ENCODE measurements at regions not wholly inside any gene's neighbourhood (a gene's known extent, or its start where the extent isn't known, plus 50 kb on each side); places are given as distances from the start of the nearest gene placed in this dataset.

GRCh38 chr1:73749996-73750395, 448.0 kb downstream of the LRRIQ3 start:
- H3K4me1 ChIP-seq (ENCODE audit: control insufficient read depth, insufficient read depth, low read length, unreplicated experiment) = no peaks in the 10 kb centered on the region
- no peaks in the 10 kb centered on the region for H3K36me3 ChIP-seq (ENCODE audit: insufficient read depth, low read length)
- H3K27ac ChIP-seq (ENCODE audit: low read depth, low read length) = no peak overlapping the region
- no peaks in the 10 kb centered on the region for H3K27me3 ChIP-seq (ENCODE audit: insufficient read depth, low read length)
- no peak overlapping the region for H2AFZ ChIP-seq (ENCODE audit: low read length, unreplicated experiment)
- no peaks in the 10 kb centered on the region for H3K79me2 ChIP-seq (ENCODE audit: control insufficient read depth, insufficient read depth, low read length, unreplicated experiment)
- no peak overlapping the region for H3K4me3 ChIP-seq (ENCODE audit: low read depth, low read length)

- Histone ChIP-seq H3K79me2 (ENCODE audit: control insufficient read depth, insufficient read depth, low read length, unreplicated experiment) (no peaks in the 10 kb centered on the region), H3K4me1 (ENCODE audit: control insufficient read depth, insufficient read depth, low read length, unreplicated experiment) (no peaks in the 10 kb centered on the region), H3K27me3 (ENCODE audit: insufficient read depth, low read length) (no peaks in the 10 kb centered on the region), H3K36me3 (ENCODE audit: insufficient read depth, low read length) (no peaks in the 10 kb centered on the region), H3K4me3 (ENCODE audit: low read depth, low read length) (no peak overlapping the region), H2AFZ (ENCODE audit: low read length, unreplicated experiment) (no peak overlapping the region), H3K27ac (ENCODE audit: low read depth, low read length) (no peak overlapping the region)
Measured at GRCh38 chr1:73744985-73745384, 453.0 kb downstream of the LRRIQ3 start.

- H3K27me3 ChIP-seq (ENCODE audit: insufficient read depth, low read length) = no peaks in the 10 kb centered on the region
- H3K36me3 ChIP-seq (ENCODE audit: insufficient read depth, low read length) = no peaks in the 10 kb centered on the region
- H3K4me1 ChIP-seq (ENCODE audit: control insufficient read depth, insufficient read depth, low read length, unreplicated experiment) = no peaks in the 10 kb centered on the region
- H3K79me2 ChIP-seq (ENCODE audit: control insufficient read depth, insufficient read depth, low read length, unreplicated experiment) = no peaks in the 10 kb centered on the region
- H3K4me3 ChIP-seq (ENCODE audit: low read depth, low read length) = no peak overlapping the region
- no peak overlapping the region for H3K27ac ChIP-seq (ENCODE audit: low read depth, low read length)
- H2AFZ ChIP-seq (ENCODE audit: low read length, unreplicated experiment) = no peak overlapping the region
Measured at GRCh38 chr1:73736125-73736524, 461.9 kb downstream of the LRRIQ3 start.

GRCh38 chr1:73727036-73727435, 470.9 kb downstream of the LRRIQ3 start:
- Histone ChIP-seq H3K27ac (ENCODE audit: low read depth, low read length) (no peak overlapping the region), H3K4me1 (ENCODE audit: control insufficient read depth, insufficient read depth, low read length, unreplicated experiment) (no peaks in the 10 kb centered on the region), H3K36me3 (ENCODE audit: insufficient read depth, low read length) (no peaks in the 10 kb centered on the region)

GRCh38 chr1:73722055-73722454, 475.9 kb downstream of the LRRIQ3 start:
- no peak overlapping the region for H2AFZ ChIP-seq (ENCODE audit: low read length, unreplicated experiment)
- no peaks in the 10 kb centered on the region for H3K27me3 ChIP-seq (ENCODE audit: insufficient read depth, low read length)
- H3K4me1 ChIP-seq (ENCODE audit: control insufficient read depth, insufficient read depth, low read length, unreplicated experiment) = no peaks in the 10 kb centered on the region
- no peaks in the 10 kb centered on the region for H3K36me3 ChIP-seq (ENCODE audit: insufficient read depth, low read length)
- no peak overlapping the region for H3K4me3 ChIP-seq (ENCODE audit: low read depth, low read length)
- no peaks in the 10 kb centered on the region for H3K79me2 ChIP-seq (ENCODE audit: control insufficient read depth, insufficient read depth, low read length, unreplicated experiment)
- no peak overlapping the region for H3K27ac ChIP-seq (ENCODE audit: low read depth, low read length)

More at GRCh38 chr1:73727036-73727435, 470.9 kb downstream of the LRRIQ3 start:
- H3K79me2 ChIP-seq (ENCODE audit: control insufficient read depth, insufficient read depth, low read length, unreplicated experiment) = no peaks in the 10 kb centered on the region
- H3K27me3 ChIP-seq (ENCODE audit: insufficient read depth, low read length) = no peaks in the 10 kb centered on the region
- no peak overlapping the region for H2AFZ ChIP-seq (ENCODE audit: low read length, unreplicated experiment)
- H3K4me3 ChIP-seq (ENCODE audit: low read depth, low read length) = no peak overlapping the region

- H3K27me3 ChIP-seq (ENCODE audit: insufficient read depth, low read length) = no peaks in the 10 kb centered on the region
- H3K27ac ChIP-seq (ENCODE audit: low read depth, low read length) = no peak overlapping the region
- H2AFZ ChIP-seq (ENCODE audit: low read length, unreplicated experiment) = no peak overlapping the region
- H3K4me3 ChIP-seq (ENCODE audit: low read depth, low read length) = no peak overlapping the region
- no peaks in the 10 kb centered on the region for H3K36me3 ChIP-seq (ENCODE audit: insufficient read depth, low read length)
- no peaks in the 10 kb centered on the region for H3K4me1 ChIP-seq (ENCODE audit: control insufficient read depth, insufficient read depth, low read length, unreplicated experiment)
- H3K79me2 ChIP-seq (ENCODE audit: control insufficient read depth, insufficient read depth, low read length, unreplicated experiment) = no peaks in the 10 kb centered on the region
Measured at GRCh38 chr1:73717976-73718375, 480.0 kb downstream of the LRRIQ3 start.

GRCh38 chr1:73711089-73711488, 486.9 kb downstream of the LRRIQ3 start:
- no peaks in the 10 kb centered on the region for H3K27me3 ChIP-seq (ENCODE audit: insufficient read depth, low read length)
- H3K36me3 ChIP-seq (ENCODE audit: insufficient read depth, low read length) = no peaks in the 10 kb centered on the region
- H3K4me1 ChIP-seq (ENCODE audit: control insufficient read depth, insufficient read depth, low read length, unreplicated experiment) = no peaks in the 10 kb centered on the region
- no peak overlapping the region for H3K27ac ChIP-seq (ENCODE audit: low read depth, low read length)
- no peak overlapping the region for H3K4me3 ChIP-seq (ENCODE audit: low read depth, low read length)
- H2AFZ ChIP-seq (ENCODE audit: low read length, unreplicated experiment) = no peak overlapping the region
- H3K79me2 ChIP-seq (ENCODE audit: control insufficient read depth, insufficient read depth, low read length, unreplicated experiment) = no peaks in the 10 kb centered on the region

- Histone ChIP-seq H3K27ac (ENCODE audit: low read depth, low read length) (no peak overlapping the region), H3K27me3 (ENCODE audit: insufficient read depth, low read length) (no peaks in the 10 kb centered on the region), H3K4me1 (ENCODE audit: control insufficient read depth, insufficient read depth, low read length, unreplicated experiment) (no peaks in the 10 kb centered on the region), H3K36me3 (ENCODE audit: insufficient read depth, low read length) (no peaks in the 10 kb centered on the region), H2AFZ (ENCODE audit: low read length, unreplicated experiment) (no peak overlapping the region), H3K79me2 (ENCODE audit: control insufficient read depth, insufficient read depth, low read length, unreplicated experiment) (no peaks in the 10 kb centered on the region), H3K4me3 (ENCODE audit: low read depth, low read length) (no peak overlapping the region)
Measured at GRCh38 chr1:73701826-73702225, 496.1 kb downstream of the LRRIQ3 start.

- H3K27me3 ChIP-seq (ENCODE audit: insufficient read depth, low read length) = no peaks in the 10 kb centered on the region
- no peak overlapping the region for H3K27ac ChIP-seq (ENCODE audit: low read depth, low read length)
- H3K4me3 ChIP-seq (ENCODE audit: low read depth, low read length) = no peak overlapping the region
- H2AFZ ChIP-seq (ENCODE audit: low read length, unreplicated experiment) = no peak overlapping the region
- H3K79me2 ChIP-seq (ENCODE audit: control insufficient read depth, insufficient read depth, low read length, unreplicated experiment) = no peaks in the 10 kb centered on the region
- H3K4me1 ChIP-seq (ENCODE audit: control insufficient read depth, insufficient read depth, low read length, unreplicated experiment) = no peaks in the 10 kb centered on the region
- H3K36me3 ChIP-seq (ENCODE audit: insufficient read depth, low read length) = no peaks in the 10 kb centered on the region
Measured at GRCh38 chr1:73676186-73676585, 521.8 kb downstream of the LRRIQ3 start.

- no peaks in the 10 kb centered on the region for H3K4me1 ChIP-seq (ENCODE audit: control insufficient read depth, insufficient read depth, low read length, unreplicated experiment)
- no peaks in the 10 kb centered on the region for H3K27me3 ChIP-seq (ENCODE audit: insufficient read depth, low read length)
- H3K79me2 ChIP-seq (ENCODE audit: control insufficient read depth, insufficient read depth, low read length, unreplicated experiment) = no peaks in the 10 kb centered on the region
- no peak overlapping the region for H2AFZ ChIP-seq (ENCODE audit: low read length, unreplicated experiment)
- H3K27ac ChIP-seq (ENCODE audit: low read depth, low read length) = no peak overlapping the region
- H3K4me3 ChIP-seq (ENCODE audit: low read depth, low read length) = peak overlapping the region; percentile 62
- H3K36me3 ChIP-seq (ENCODE audit: insufficient read depth, low read length) = no peaks in the 10 kb centered on the region
Measured at GRCh38 chr1:73674945-73675561, 522.9 kb downstream of the LRRIQ3 start.

GRCh38 chr1:73673971-73674370, 524.0 kb downstream of the LRRIQ3 start:
- no peaks in the 10 kb centered on the region for H3K36me3 ChIP-seq (ENCODE audit: insufficient read depth, low read length)
- no peak overlapping the region for H3K27ac ChIP-seq (ENCODE audit: low read depth, low read length)
- H3K79me2 ChIP-seq (ENCODE audit: control insufficient read depth, insufficient read depth, low read length, unreplicated experiment) = no peaks in the 10 kb centered on the region
- H3K4me1 ChIP-seq (ENCODE audit: control insufficient read depth, insufficient read depth, low read length, unreplicated experiment) = no peaks in the 10 kb centered on the region
- H2AFZ ChIP-seq (ENCODE audit: low read length, unreplicated experiment) = peak overlapping the region; percentile 44
- no peak overlapping the region for H3K4me3 ChIP-seq (ENCODE audit: low read depth, low read length)
- no peaks in the 10 kb centered on the region for H3K27me3 ChIP-seq (ENCODE audit: insufficient read depth, low read length)

Measured in ACC112 (cell line).